GM12873 (cell line): ENCODE measurements at regions not wholly inside any gene's neighbourhood (a gene's known extent, or its start where the extent isn't known, plus 50 kb on each side); places are given as distances from the start of the nearest gene placed in this dataset.

Experiments
- CTCF ChIP-seq: IDR thresholded peaks from 2 replicates; pipeline ENCODE4 v1.5.1; 2012; ENCODE audit warnings: low read depth, mild to moderate bottlenecking, moderate library complexity, low read length, control low read depth; ENCODE audit not compliant: insufficient read depth; ENCODE audit errors: missing control alignments

GRCh38 chr1:235051521-235051920 lies 77.1 kb downstream of the TOMM20 start:
- TF ChIP-seq CTCF, result no peak

GRCh38 chr1:235050911-235051360 lies 77.7 kb downstream of the TOMM20 start:
- TF ChIP-seq CTCF, result no peak

- no peak for TF ChIP-seq CTCF
These were observed 79.4 kb downstream of the TOMM20 start for GRCh38 chr1:235049217-235049616.

- no peak for TF ChIP-seq CTCF
These were observed 81.2 kb downstream of the TOMM20 start for GRCh38 chr1:235047331-235047871.

GRCh38 chr1:235045921-235046601 lies 82.6 kb downstream of the TOMM20 start:
- TF ChIP-seq CTCF, result no peak

- no peak for TF ChIP-seq CTCF
These were observed 83.5 kb downstream of the TOMM20 start for GRCh38 chr1:235045034-235045690.

- no peak for TF ChIP-seq CTCF
These were observed 85.4 kb downstream of the TOMM20 start for GRCh38 chr1:235043234-235043633.
